Adrenal gland (tissue), 5 donors: ENCODE measurements at regions not wholly inside any gene's neighbourhood (a gene's known extent, or its start where the extent isn't known, plus 50 kb on each side); places are given as distances from the start of the nearest gene placed in this dataset.

Experiments used
- POLR2A ChIP-seq, 2 donors: fragments of 450-650 bp; IDR thresholded peaks; one replicate each; pipeline ENCODE4 v1.6.1; 2017; ENCODE audit warnings: antibody characterized with exemption in 2 of 2, mild to moderate bottlenecking in 2 of 2, moderate library complexity in 1 of 2
- TF ChIP-seq, protein P1 (sequence below), 6 experiments: fragments of 450-650 bp in 4 of 6; fragments of 200-600 bp in 2 of 6; sonication (generic) in 1 of 6; IDR thresholded peaks; 1 replicate in 5 of 6; 2 replicates in 1 of 6; pipeline versions ENCODE4 v1.5.1 to v1.8.0; 2016 to 2021; ENCODE audit warnings: antibody characterized with exemption in 6 of 6, mild to moderate bottlenecking in 2 of 6, moderate library complexity in 1 of 6
- donor health status: DM: no; HTN: no; CAD: no.

DNA sequence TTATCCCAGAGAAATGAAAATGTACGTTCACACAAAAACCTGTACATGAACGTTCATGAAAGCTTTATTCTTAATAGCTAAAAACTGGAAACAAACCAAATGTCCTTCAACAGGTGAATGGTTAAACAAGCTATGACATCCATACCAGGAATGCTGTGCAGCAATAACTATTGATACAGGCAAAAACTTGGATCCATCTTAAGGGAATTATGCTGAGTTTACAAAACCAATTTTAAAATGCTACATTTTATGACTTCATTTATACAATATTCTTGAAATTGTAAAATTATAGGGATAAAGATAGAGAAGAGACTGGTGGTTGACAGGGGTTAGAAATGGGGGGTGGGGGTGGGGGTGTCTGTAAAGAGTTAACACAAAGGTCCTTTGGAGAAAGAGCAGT lies 280.3 kb downstream of the TGFB2 start:
- TF ChIP-seq, protein P1, sequence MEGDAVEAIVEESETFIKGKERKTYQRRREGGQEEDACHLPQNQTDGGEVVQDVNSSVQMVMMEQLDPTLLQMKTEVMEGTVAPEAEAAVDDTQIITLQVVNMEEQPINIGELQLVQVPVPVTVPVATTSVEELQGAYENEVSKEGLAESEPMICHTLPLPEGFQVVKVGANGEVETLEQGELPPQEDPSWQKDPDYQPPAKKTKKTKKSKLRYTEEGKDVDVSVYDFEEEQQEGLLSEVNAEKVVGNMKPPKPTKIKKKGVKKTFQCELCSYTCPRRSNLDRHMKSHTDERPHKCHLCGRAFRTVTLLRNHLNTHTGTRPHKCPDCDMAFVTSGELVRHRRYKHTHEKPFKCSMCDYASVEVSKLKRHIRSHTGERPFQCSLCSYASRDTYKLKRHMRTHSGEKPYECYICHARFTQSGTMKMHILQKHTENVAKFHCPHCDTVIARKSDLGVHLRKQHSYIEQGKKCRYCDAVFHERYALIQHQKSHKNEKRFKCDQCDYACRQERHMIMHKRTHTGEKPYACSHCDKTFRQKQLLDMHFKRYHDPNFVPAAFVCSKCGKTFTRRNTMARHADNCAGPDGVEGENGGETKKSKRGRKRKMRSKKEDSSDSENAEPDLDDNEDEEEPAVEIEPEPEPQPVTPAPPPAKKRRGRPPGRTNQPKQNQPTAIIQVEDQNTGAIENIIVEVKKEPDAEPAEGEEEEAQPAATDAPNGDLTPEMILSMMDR (IDR thresholded peaks at IDR 0.05): no peak
- TF ChIP-seq POLR2A (IDR thresholded peaks at IDR 0.05): no peak
